HG03575 (cell line): ENCODE measurements at regions not wholly inside any gene's neighbourhood (a gene's known extent, or its start where the extent isn't known, plus 50 kb on each side); places are given as distances from the start of the nearest gene placed in this dataset.
"Not testable (repeated sequence)": the region's sequence is repeated elsewhere in the genome, so short reads cannot be mapped to it uniquely, and the experiment has no call there.

ENCODE experiments used
- ATAC-seq: cut with Tn5 transposase; IDR thresholded peaks from one replicate; pipeline ENCODE4 v1.9.1; 2021; ENCODE audit not compliant: unreplicated experiment, insufficient number of reproducible peaks, low FRiP score; ENCODE audit errors: extremely low read depth

DNA sequence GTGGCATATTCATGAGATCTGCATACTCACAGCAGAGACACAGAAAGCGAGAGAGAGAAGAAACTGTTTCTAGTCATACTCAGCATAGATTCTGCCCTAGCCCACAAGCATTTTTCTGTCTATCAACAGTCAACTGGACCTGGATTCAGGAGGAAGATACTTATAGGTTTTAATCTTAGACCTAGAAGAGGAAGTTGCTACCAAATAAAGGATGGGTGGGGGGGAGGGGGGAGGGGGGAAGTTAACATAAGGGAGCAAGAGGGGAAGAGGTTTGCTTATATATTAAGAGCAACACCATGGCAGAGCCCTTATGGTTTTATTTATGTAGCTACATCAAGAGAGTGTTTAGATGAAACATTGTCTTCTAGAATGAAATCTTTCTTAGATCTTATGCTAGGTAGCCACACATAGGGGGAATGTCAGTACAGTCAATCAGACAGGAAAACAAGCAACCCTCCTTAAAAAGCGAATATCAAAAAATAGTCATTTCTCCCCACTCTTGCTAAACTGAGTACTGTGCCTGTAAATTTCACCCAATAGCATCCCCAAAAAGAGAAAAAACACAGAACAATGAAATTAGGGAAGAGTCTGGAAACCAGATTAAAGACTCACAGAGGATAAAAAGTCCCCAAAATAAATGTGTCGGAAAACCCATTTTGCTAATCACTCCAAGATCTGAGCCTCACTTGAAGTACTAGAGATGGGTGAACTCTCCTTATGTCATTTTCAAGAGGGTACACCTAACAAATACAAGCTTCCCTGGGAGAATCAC is 192.7 kb upstream of the NR4A3 start:
- no peak for ATAC-seq

DNA sequence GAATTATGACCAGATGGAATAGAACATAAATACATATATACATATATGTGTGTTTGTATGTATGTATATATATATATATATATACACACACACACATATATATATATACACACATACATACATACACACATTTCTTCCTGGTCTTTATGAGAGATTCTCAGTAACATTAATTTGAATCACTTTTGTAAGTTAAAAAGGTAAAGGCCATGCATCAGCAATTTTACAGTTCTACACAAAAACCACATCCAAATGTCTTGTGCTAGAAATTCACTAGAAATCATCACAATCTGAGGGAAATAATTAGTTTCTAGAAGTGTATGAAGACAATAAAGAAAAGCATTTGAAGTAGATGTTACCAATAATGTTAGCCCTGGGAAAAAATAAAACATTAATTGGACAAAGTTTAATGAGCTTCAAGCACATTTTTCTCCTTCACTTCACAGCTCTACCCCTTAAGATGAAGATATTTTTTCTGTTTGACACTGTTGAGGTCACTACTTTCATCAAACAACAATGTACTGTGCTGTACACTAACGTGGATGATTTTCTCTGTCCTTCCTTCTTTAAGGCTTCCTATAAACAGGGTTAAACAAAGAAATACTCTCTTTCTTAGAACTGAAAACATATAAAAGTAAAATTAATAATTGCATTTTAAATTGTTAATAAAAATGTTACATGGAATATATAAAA is 189.2 kb upstream of the NR4A3 start:
- ATAC-seq = no peak

DNA sequence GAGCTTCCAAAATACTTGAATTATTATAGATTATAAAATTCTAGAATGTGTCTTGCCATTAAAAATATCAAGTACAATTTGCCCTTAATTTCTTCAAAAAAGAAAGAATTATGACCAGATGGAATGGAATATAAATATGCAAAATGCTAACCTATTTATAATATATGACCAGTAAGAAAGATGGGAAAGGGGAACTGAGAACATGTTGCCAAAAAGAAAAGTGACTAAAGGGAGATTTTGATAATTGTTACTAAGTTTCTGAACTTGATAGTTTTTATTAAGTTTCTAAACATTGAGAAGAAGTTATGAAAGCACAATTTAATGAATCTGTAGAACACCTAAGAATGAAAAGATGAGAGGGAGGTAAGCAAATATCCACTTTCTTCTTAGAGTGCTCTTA is 188.4 kb upstream of the NR4A3 start:
- no peak for ATAC-seq

DNA sequence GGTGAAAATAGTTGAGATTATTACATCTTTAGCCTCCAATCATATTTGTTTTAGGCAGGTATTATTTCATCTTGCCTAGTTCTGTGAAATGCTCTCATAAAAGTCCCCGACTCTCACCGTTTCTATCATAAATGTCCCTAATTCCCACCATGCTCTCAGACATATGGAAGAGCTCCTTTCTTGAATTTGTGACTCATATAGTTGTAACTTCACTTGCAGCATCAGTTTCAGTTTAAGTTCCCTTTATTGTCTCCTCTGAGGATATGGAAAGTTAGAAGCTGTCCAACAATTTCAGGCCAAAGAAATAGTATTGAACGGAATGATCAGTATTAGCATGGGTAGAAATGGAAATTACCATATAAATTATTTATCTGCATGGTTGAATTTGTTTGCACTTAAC is 187.5 kb upstream of the NR4A3 start:
- no peak for ATAC-seq

DNA sequence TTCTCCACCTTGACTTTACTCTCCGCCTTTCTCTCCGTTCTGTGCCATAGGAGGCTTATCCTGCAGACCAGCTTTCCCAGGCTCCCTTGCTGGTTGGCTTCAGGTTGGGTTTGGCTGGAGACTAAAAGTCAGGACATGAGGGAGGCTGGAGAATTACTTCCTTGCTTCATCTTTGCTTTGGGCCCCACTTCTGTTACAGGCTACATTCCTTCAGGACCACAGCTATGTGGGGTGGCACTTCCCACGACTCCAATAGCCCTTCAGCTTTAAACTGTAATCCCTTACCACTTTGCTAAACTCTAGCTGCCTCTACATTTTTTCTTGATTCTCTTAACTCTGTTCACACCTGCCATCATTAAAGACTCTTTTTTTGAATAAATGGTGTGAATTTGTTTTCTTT is 186.7 kb upstream of the NR4A3 start:
- no peak for ATAC-seq

DNA sequence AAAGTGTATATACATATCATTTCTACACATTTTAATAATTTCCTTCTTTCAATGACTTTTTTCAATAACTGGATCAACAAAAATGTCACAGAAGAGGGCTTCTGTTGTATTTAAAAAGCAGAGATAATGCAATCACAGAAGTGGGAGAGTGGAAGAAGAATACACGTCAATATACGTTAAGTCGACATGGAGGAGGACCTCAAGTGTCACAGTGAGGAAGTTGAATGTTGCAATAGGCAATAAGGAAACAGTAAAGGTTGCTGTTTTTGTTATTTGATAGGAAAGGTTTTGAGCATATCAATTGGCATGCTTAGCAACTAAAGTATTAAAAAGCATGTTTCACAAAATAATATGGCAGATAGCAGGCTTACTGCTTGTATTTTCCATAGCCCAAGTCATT is 184.0 kb upstream of the NR4A3 start:
- no peak for ATAC-seq

DNA sequence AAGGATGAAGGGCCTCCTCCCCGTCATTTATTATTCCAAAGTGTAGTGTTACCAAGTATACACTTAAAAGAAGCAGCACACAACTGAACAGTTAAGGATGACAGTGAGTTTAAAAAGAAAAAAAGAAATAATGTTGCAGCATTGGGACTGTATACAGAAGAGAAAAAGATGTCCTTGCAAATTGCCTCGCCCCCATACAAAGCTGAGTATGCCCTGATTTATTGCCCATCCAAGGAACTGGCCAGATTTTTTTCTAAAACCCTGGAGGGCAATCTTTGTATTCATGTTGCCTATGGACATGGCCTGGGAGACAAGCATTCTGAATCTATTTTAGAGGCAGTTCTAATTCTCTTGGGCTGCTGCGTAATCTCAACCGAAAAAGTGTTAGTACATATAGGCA is 182.7 kb upstream of the NR4A3 start:
- no peak for ATAC-seq

DNA sequence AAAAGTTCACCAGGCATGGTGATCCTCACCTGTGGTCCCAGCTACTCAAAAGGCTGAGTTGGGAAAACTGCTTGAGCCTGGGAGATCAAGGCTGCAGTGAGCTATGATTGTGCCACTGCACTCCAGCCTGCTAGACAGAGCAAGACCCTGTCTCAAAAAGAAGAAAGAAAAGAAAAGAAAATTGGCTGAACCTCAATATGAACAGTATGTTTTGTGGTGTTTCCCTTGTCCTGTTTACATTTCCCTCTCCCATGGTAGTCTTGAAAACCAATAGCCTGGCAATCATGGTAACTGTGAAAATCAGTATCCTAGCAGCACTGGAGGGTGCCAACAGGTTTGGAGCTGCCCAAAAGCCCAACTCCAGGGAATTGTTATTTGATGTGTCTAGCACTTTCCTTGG is 174.1 kb upstream of the NR4A3 start:
- no peak for ATAC-seq

DNA sequence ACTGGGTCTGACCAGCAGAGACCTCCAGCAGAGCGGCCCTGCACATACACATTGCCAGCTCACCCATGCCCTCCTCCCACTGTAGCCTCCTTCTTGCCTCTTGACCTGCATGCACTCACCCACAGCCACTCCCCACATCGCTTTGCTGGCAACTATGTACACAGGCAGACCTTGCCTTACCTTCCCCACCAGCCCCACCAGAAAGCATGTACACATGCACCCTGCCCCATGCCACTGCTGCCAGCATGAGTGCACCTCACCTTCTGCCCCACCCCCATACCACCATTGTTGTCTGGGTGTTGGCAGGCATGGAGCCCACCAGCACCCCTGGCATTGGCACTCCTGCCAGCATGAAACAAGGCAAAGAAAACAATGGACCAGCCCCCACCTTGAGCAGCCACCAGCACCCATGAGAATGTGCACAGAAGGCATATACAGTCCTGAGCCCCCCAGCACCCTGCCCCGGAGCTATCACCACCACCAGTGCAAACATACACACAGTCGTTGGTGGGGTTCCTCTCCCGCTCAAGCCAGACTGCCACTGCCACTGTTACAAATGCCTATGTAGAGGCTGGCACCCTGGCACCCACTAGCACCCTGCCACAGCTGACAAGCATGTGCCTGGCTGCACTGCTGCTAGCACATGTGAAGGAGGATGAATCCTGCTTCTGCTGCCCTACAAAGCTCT is 171.4 kb upstream of the NR4A3 start:
- ATAC-seq = no peak

DNA sequence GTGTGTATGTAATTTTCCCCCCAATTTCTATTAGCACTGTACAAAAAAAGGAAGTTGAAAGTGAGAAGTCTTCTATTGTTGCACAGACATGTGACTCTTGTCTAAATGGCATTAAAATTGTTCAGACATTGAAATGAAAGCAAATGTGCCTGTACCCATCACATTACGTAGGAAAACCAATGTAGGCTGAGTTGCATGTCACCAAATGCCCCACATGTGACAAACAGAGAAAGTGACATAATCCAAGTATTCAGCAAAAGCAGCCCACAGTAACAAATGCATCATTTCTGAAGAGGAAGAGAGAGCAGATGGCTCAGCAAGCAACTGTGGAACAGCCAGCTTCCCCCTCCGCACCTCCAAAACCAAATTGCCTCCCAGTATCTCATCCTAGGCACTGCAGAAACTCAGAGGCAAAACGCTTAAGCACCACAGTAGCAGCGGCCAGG is 161.5 kb upstream of the NR4A3 start:
- peak; percentile 88 for ATAC-seq

DNA sequence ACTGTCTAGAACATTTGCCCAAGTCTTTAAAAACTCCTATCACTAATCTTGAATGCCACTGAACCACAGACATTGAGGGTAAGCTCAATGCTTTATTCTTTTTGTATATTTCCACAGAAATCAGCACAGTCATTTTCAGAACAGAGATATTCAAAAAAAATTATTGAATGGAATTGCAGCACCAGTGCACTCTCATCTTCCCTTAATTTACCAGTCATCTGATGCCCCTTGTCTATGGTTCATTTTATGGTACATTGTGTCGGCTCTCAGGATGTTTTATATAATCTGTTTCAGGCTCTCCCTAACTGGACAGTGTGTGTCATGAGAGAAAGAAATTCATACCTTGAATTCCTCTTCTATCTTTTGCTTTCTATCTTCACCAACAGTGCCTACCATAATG is 158.4 kb upstream of the NR4A3 start:
- no peak for ATAC-seq

DNA sequence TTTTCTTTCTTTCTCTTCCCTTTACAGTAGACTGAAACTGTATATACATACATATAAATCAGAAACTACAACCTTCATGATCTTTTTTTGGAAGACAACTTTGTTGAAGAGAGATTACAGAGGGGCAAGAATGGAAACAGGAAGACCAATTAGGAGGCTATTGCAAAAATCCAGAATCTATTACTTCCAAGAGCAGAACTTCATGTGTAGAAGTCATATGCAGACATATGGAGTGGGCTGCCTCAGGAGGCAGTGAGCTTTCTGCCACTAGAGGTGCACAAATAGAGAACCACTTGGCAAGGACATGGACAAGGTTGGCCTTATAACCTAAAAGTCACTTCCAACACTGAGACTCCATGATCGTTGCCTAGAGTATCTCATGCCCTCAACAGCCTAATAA is 157.8 kb upstream of the NR4A3 start:
- ATAC-seq = no peak

DNA sequence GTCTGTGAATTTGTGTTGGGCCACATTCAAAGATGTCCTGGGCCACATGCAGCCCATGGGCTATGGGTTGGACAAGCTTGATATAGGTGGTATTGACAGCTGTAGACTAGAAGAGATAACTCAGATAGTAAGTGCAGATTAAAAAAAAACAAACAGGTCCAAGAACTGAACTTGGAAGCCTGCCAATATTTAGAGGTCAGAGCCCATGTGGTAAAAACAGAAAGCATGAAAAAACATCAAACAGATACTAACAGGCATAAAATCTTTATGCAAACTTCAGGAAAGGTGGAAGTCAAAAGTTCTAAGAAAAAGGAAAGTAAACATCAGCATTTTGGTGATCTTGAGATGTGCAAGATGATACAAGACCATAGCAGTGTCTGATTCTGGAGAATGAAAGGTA is 155.1 kb upstream of the NR4A3 start:
- no peak for ATAC-seq

DNA sequence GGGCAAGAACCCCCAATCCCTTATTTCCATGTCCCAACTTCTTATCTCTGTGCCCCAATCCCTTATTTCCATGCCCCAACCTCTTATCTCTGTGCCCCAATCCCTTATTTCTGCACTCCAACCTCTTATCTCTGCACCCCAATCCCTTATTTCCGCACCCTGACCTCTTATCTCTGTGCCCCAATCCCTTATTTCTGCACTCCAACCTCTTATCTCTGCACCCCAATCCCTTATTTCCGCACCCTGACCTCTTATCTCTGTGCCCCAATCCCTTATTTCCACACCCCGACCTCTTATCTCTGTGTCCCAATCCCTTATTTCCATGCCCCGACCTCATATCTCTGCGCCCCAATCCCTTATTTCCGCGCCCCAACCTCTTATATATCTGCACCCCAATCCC is 150.8 kb upstream of the NR4A3 start:
- not testable (repeated sequence) for ATAC-seq

DNA sequence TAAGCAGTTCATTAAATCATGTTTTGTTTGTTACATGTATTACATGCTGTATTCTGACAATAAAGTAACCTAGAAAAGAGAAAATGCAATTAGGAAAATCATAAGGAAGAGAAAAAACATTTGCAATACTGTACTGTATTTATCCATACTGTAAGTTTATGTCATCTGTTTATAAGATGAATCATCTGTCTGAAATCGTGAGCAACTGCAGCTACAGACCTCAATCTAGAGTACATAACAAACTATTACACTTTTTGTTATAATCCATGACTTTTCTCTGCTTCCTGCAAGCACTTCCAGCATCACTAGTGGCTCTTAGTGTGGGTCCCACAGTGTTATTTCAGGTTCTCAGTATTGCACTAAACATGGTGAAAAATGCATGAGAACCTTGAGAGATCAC is 144.4 kb upstream of the NR4A3 start:
- no peak for ATAC-seq

DNA sequence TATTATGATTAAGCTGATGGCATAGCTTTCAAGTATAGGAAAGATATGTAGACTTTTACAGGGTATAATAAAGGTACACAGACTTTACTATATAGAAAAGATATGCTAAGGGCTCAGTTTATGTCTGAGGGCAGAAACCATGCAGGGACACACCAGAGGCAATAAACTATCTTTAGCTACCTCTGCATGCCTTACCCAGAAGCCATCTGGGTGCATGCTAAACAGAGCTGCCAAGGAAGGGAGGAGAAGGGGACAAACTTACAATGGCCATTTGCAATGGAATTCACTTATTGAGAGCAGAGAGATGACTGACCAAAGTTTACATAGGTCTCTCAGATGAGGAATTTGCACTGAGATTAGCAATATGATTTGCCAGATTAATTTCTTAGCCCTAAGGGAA is 143.1 kb upstream of the NR4A3 start:
- no peak for ATAC-seq

DNA sequence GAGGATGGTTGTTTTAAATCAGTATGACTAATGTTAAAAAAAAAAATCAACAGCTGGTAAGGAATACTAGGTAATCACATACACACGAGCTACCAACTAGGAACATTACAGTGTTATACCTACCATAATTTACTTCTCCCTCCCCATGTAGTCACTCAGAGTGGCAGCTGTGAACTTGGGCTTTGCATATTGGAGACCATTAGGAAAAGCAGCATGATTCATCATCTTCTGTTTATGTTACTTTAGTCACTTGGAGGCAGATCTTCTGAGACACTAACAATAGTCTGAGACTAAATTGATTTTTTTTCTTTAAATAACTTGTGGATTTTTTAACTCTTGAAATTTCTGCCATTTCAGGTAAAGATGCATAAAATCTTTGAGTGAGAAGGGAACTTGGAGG is 141.5 kb upstream of the NR4A3 start:
- ATAC-seq = no peak

DNA sequence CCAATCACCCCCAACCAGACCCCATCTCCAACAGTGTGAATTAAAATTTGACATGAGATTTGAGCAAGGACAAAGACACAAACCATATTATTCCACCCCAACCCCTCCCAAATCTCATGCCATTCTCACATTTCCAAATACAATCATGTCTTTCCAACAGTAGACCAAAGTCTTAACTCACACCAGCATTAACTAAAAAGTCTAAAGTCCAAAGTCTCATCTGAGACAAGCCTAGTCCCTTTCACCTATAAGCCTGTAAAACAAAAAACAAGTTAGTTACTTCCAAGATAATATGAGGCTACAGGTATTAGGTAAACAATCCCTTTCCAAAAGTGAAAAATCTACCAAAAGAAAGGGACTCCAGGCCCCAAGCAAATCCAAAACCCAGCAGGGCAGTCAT is 140.6 kb upstream of the NR4A3 start:
- ATAC-seq = no peak

DNA sequence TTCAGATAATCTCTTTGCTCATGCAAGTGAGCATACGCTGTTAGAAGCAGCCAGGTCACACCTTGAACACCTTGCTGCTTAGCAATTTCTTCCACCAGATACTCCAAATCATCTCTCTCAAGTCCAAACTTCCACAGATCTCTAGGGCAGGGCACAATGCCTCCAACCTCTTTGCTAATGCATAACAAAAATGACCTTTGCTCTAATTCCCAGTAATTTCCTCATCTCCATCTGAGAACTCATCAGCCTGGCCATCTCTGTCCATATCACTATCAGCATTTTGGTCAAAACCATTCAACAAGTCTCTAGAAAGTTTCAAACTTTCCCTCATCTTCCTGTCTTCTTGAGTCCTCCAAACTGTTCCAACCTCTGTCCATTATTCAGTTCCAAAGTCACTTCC is 139.3 kb upstream of the NR4A3 start:
- ATAC-seq = no peak

DNA sequence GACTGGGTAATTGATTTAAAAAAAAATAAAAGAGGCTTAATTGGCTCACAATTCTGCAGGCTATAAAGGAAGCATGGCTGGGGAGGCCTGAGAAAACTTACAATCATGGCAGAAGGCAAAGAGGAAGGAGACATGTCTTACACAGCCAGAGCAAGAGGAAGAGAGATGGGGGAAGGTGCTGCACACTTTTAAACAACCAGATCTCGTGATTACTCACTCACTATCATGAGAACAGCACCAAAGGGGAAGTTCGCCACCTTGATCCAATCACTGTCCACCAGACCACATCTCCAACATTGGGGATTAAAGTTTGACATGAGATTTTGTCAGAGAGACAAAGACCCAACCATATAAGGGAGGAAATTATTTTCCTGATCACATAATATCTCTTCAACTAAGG is 138.8 kb upstream of the NR4A3 start:
- no peak for ATAC-seq
